Suprapubic skin (tissue), 4 donors: ENCODE measurements at regions not wholly inside any gene's neighbourhood (a gene's known extent, or its start where the extent isn't known, plus 50 kb on each side); places are given as distances from the start of the nearest gene placed in this dataset.

Experiments
- CTCF ChIP-seq, 2 donors: fragments of 200-600 bp in 1 of 2; fragments of 450-650 bp in 1 of 2; sonication (generic) in 1 of 2; IDR thresholded peaks; one replicate each; pipeline ENCODE4 v1.5.1; 2016 to 2019; ENCODE audit warnings: antibody characterized with exemption in 2 of 2, mild to moderate bottlenecking in 1 of 2, moderate library complexity in 1 of 2
- EP300 ChIP-seq: sonication (generic); formaldehyde crosslinking; IDR thresholded peaks from one replicate; pipeline ENCODE4 v1.6.1; 2017; ENCODE audit warnings: antibody characterized with exemption
- POLR2A ChIP-seq, 2 donors: fragments of 450-650 bp; IDR thresholded peaks; one replicate each; pipeline ENCODE4 v1.6.1; 2017; ENCODE audit warnings: antibody characterized with exemption in 2 of 2, mild to moderate bottlenecking in 2 of 2, moderate library complexity in 2 of 2
- POLR2AphosphoS5 ChIP-seq, 3 donors: sonication (generic); formaldehyde crosslinking; IDR thresholded peaks; one replicate each; pipeline ENCODE4 v1.6.1; 2017; ENCODE audit warnings: antibody characterized with exemption in 3 of 3

- TF ChIP-seq CTCF (IDR thresholded peaks at IDR 0.05) (no peak), POLR2AphosphoS5 (IDR thresholded peaks at IDR 0.05) (no peak), POLR2A (IDR thresholded peaks at IDR 0.05) (no peak), EP300 (no peak)
These were observed 124.7 kb downstream of the MATN1 start for GRCh38 chr1:30598571-30599114.
